ENCODE measurements at regions not wholly inside any gene's neighbourhood (a gene's known extent, or its start where the extent isn't known, plus 50 kb on each side); places are given as distances from the start of the nearest gene placed in this dataset.

DNA sequence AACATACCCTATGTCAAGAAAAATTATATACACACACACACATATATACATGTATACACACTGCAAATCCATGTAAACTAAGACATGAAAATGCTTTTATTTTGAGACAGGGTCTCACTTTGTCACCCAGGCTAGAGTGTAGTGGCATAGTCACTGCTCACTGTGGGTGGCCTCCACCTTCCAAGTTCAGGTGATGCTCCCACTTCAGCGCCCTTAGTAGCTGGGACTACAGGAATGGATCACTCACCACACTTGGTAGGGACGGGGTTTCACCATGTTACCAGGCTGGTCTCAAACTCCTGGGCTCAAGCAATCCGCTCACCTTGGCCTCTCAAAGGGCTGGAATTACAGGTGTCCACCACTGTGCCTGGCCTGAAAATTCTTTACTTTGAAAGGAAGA is 617.6 kb downstream of the NYAP2 start (continued):
- TF ChIP-seq ZNF501 (CRISPR knock-in tag; IDR thresholded peaks at IDR 0.05) (no peak), SRSF9 (IDR thresholded peaks at IDR 0.05; ENCODE audit: borderline replicate concordance, insufficient read depth, low read depth, low read length, poor library complexity, severe bottlenecking) (no peak), PPARG (CRISPR knock-in tag; conservative IDR thresholded peaks at IDR 0.05) (no peak), ZNF567 (CRISPR knock-in tag; IDR thresholded peaks at IDR 0.05; ENCODE audit: borderline replicate concordance) (no peak), NONO (IDR thresholded peaks at IDR 0.05) (no peak), NONO (CRISPR knock-in tag; conservative IDR thresholded peaks at IDR 0.05) (no peak), PHF5A (CRISPR knock-in tag; IDR thresholded peaks at IDR 0.05; ENCODE audit: low read depth, unreplicated experiment) (no peak)
- TF ChIP-seq, protein P1, sequence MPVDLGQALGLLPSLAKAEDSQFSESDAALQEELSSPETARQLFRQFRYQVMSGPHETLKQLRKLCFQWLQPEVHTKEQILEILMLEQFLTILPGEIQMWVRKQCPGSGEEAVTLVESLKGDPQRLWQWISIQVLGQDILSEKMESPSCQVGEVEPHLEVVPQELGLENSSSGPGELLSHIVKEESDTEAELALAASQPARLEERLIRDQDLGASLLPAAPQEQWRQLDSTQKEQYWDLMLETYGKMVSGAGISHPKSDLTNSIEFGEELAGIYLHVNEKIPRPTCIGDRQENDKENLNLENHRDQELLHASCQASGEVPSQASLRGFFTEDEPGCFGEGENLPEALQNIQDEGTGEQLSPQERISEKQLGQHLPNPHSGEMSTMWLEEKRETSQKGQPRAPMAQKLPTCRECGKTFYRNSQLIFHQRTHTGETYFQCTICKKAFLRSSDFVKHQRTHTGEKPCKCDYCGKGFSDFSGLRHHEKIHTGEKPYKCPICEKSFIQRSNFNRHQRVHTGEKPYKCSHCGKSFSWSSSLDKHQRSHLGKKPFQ (CRISPR knock-in tag; IDR thresholded peaks at IDR 0.05; ENCODE audit: insufficient replicate concordance), result no peak
- TF ChIP-seq, protein P2, sequence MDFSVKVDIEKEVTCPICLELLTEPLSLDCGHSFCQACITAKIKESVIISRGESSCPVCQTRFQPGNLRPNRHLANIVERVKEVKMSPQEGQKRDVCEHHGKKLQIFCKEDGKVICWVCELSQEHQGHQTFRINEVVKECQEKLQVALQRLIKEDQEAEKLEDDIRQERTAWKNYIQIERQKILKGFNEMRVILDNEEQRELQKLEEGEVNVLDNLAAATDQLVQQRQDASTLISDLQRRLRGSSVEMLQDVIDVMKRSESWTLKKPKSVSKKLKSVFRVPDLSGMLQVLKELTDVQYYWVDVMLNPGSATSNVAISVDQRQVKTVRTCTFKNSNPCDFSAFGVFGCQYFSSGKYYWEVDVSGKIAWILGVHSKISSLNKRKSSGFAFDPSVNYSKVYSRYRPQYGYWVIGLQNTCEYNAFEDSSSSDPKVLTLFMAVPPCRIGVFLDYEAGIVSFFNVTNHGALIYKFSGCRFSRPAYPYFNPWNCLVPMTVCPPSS (IDR thresholded peaks at IDR 0.05), result no peak

DNA sequence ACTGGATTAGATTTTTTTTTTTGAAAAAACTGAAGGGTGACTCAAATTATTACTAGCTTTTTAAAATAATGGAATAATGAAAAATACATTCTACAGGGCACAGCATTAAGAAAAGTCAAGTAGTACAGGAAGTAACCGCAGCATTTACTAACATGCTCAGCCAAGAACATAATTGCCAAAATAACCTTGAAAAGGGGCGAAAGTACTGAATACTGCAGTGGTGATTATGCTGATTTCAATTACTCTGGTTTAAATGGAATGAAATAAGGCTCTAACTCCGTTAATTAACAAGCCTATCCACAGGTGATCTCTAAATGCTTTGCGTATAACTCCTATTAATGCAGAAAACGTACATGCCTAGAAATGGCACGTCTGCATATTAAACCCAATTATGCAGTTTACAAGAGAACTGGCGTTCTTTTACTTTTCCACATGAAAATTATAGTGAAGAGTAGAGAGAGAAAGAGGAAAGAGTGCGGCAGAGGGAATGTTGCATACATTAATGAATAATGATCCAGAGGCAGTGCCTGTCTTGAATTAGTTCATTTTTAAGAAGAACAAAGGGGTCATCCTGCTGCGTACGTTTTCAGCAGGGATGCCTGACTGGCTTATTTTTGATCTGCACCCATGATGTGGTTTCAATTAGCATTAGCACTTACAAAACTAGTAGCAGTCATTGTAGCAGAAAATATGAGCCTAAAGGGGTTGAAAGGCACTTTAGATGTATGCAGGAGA is 612.4 kb downstream of the NYAP2 start:
- H3K4me1 ChIP-seq (ENCODE audit: insufficient read depth, low read length), result no peaks in the 10 kb centered on the region
- no peak overlapping the region for H3K27ac ChIP-seq (ENCODE audit: extremely low read length, insufficient read depth, low read length)
- H3K4me3 ChIP-seq (replicated peaks in 1 of 3; ENCODE audit: insufficient read depth in 1 of 3, low read depth in 2 of 3, low read length in 3 of 3), result no peak overlapping the region
- in situ Hi-C loops (cut with HindIII; ENCODE audit: extremely low pct_ligation_motif_present, low pct_unique_long_range_greater_than_20kb), result no loop called here
- DNase-seq (ENCODE audit: low spot score), result no peak
- POLR2A ChIA-PET, result no interaction called here
- H2AFZ ChIP-seq (ENCODE audit: low read length), result no peak overlapping the region
- H3K79me2 ChIP-seq (ENCODE audit: insufficient read depth, low read length), result no peaks in the 10 kb centered on the region
- CTCF ChIA-PET (ENCODE audit: low intra/inter-chr PET ratio, low total read pairs), result no interaction called here
- no TSS peak for BruUV-seq (replicated peaks)
- WGBS (ENCODE audit: low lambda C conversion rate), result 45% methylated on average over 10 of the region's 10 CpGs
- FAIRE-seq, result no peak
- H3K27me3 ChIP-seq (ENCODE audit: control insufficient read depth in 1 of 2, insufficient read depth in 2 of 2, low read length in 2 of 2), result no peaks in the 10 kb centered on the region; a peak in 1 of 5 replicates
- H4K20me1 ChIP-seq (ENCODE audit: insufficient read depth, low read length), result no peaks in the 10 kb centered on the region
- no peak overlapping the region for H3K9ac ChIP-seq (ENCODE audit: insufficient read depth, low read depth, low read length)
- H3K36me3 ChIP-seq (replicated peaks in 1 of 2; ENCODE audit: control insufficient read depth in 1 of 2, insufficient read depth in 2 of 2, low read length in 2 of 2), result no peaks in the 10 kb centered on the region
- no peak overlapping the region for H3K4me2 ChIP-seq (ENCODE audit: low read depth, low read length)
- H3K9me3 ChIP-seq (ENCODE audit: low read length), result no peaks in the 10 kb centered on the region
- intact Hi-C loops (cut with micrococcal nuclease; ENCODE audit: unreplicated experiment), result no loop called here
- no peak for ATAC-seq
- TF ChIP-seq NFE2L2 (IDR thresholded peaks at IDR 0.05; ENCODE audit: low read length) (no peak), ZNF282 (IDR thresholded peaks at IDR 0.05; ENCODE audit: partially characterized antibody) (no peak), SMAD1 (CRISPR knock-in tag; IDR thresholded peaks at IDR 0.05; ENCODE audit: borderline replicate concordance, low read depth) (no peak), TSC22D2 (CRISPR knock-in tag; IDR thresholded peaks at IDR 0.05; ENCODE audit: borderline replicate concordance) (no peak), SALL2 (CRISPR knock-in tag; IDR thresholded peaks at IDR 0.05) (no peak), RAD51 (IDR thresholded peaks at IDR 0.05; ENCODE audit: borderline replicate concordance) (no peak), SSRP1 (CRISPR knock-in tag; IDR thresholded peaks at IDR 0.05) (no peak), ARHGAP35 (CRISPR knock-in tag; IDR thresholded peaks at IDR 0.05; ENCODE audit: borderline replicate concordance) (no peak)
- TF ChIP-seq, protein P3, sequence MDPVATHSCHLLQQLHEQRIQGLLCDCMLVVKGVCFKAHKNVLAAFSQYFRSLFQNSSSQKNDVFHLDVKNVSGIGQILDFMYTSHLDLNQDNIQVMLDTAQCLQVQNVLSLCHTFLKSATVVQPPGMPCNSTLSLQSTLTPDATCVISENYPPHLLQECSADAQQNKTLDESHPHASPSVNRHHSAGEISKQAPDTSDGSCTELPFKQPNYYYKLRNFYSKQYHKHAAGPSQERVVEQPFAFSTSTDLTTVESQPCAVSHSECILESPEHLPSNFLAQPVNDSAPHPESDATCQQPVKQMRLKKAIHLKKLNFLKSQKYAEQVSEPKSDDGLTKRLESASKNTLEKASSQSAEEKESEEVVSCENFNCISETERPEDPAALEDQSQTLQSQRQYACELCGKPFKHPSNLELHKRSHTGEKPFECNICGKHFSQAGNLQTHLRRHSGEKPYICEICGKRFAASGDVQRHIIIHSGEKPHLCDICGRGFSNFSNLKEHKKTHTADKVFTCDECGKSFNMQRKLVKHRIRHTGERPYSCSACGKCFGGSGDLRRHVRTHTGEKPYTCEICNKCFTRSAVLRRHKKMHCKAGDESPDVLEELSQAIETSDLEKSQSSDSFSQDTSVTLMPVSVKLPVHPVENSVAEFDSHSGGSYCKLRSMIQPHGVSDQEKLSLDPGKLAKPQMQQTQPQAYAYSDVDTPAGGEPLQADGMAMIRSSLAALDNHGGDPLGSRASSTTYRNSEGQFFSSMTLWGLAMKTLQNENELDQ (CRISPR knock-in tag; IDR thresholded peaks at IDR 0.05; ENCODE audit: borderline replicate concordance), result no peak
